NCI-H748 treated with DMSO at 0.1 percent for 48 hours (cell line): ENCODE measurements at regions not wholly inside any gene's neighbourhood (a gene's known extent, or its start where the extent isn't known, plus 50 kb on each side); places are given as distances from the start of the nearest gene placed in this dataset.
"Not testable (repeated sequence)": the region's sequence is repeated elsewhere in the genome, so short reads cannot be mapped to it uniquely, and the experiment has no call there.

ENCODE experiments used
- DNase-seq: peaks from one replicate; lab custom pipeline; 2025; lab: John Stamatoyannopoulos, UW

- DNase-seq: no peak
Measured at GRCh38 chr6:98037571-98037970, 754.6 kb upstream of the MMS22L start.

GRCh38 chr6:98039443-98039842, 756.4 kb upstream of the MMS22L start:
- DNase-seq: no peak

GRCh38 chr6:98039904-98040607, 757.0 kb upstream of the MMS22L start:
- peak; percentile 42 for DNase-seq

GRCh38 chr6:98041056-98041455, 758.0 kb upstream of the MMS22L start:
- DNase-seq: no peak

- peak; percentile 88 for DNase-seq
Measured at GRCh38 chr6:98041921-98042320, 758.9 kb upstream of the MMS22L start.

- DNase-seq: peak; percentile 97
Measured at GRCh38 chr6:98044151-98044561, 761.1 kb upstream of the MMS22L start.

- DNase-seq: peak; percentile 40
Measured at GRCh38 chr6:98044791-98045470, 761.9 kb upstream of the MMS22L start.

GRCh38 chr6:98047164-98047563, 764.1 kb upstream of the MMS22L start:
- DNase-seq: no peak

GRCh38 chr6:98047871-98048270, 764.9 kb upstream of the MMS22L start:
- DNase-seq: no peak

GRCh38 chr6:98054453-98054852, 771.4 kb upstream of the MMS22L start:
- DNase-seq: no peak

GRCh38 chr6:98056955-98057354, 773.9 kb upstream of the MMS22L start:
- DNase-seq: no peak

- DNase-seq: no peak
Measured at GRCh38 chr6:98067375-98067774, 767.0 kb upstream of the POU3F2 start.

GRCh38 chr6:98088537-98088936, 745.8 kb upstream of the POU3F2 start:
- DNase-seq: not testable (repeated sequence)

- DNase-seq: no peak
Measured at GRCh38 chr6:98092331-98092730, 742.0 kb upstream of the POU3F2 start.

- no peak for DNase-seq
Measured at GRCh38 chr6:98094696-98095095, 739.7 kb upstream of the POU3F2 start.

- DNase-seq: no peak
Measured at GRCh38 chr6:98107801-98108200, 726.6 kb upstream of the POU3F2 start.

GRCh38 chr6:98116455-98116854, 717.9 kb upstream of the POU3F2 start:
- DNase-seq: no peak

- DNase-seq: no peak
Measured at GRCh38 chr6:98117068-98117467, 717.3 kb upstream of the POU3F2 start.

- DNase-seq: no peak
Measured at GRCh38 chr6:98118397-98119045, 715.9 kb upstream of the POU3F2 start.

GRCh38 chr6:98124171-98124570, 710.2 kb upstream of the POU3F2 start:
- no peak for DNase-seq

- no peak for DNase-seq
Measured at GRCh38 chr6:98131290-98131990, 702.9 kb upstream of the POU3F2 start.

- DNase-seq: peak; percentile 67
Measured at GRCh38 chr6:98136333-98136732, 698.0 kb upstream of the POU3F2 start.

GRCh38 chr6:98137391-98137790, 697.0 kb upstream of the POU3F2 start:
- DNase-seq: peak; percentile 46
